BE2C (cell line): ENCODE measurements at regions not wholly inside any gene's neighbourhood (a gene's known extent, or its start where the extent isn't known, plus 50 kb on each side); places are given as distances from the start of the nearest gene placed in this dataset.

Experiments
- DNase-seq: peaks from one replicate; pipeline ENCODE4 v3.0.0-alpha.2; 2020
- H3K27me3 ChIP-seq: fragments of 250-450 bp; sonication (Bioruptor Pico); 2 replicates; pipeline ENCODE4 v1.5.1; 2020; ENCODE audit warnings: mild to moderate bottlenecking
- H3K36me3 ChIP-seq: fragments of 250-450 bp; sonication (Bioruptor Pico); 2 replicates; pipeline ENCODE4 v1.5.1; 2020; ENCODE audit warnings: mild to moderate bottlenecking
- H3K4me1 ChIP-seq: fragments of 250-450 bp; sonication (Bioruptor Pico); 2 replicates; pipeline ENCODE4 v1.5.1; 2020
- H3K4me3 ChIP-seq: 2 replicates; pipeline ENCODE4 v1.5.1; 2011; ENCODE audit warnings: low read depth, low read length
- H3K9me3 ChIP-seq: fragments of 250-450 bp; sonication (Bioruptor Pico); 2 replicates; pipeline ENCODE4 v1.5.1; 2020
- TF ChIP-seq, protein P1 (sequence below): IDR thresholded peaks from 2 replicates; pipeline ENCODE4 v1.5.1; 2012; ENCODE audit warnings: mild to moderate bottlenecking, low read depth, low read length

DNA sequence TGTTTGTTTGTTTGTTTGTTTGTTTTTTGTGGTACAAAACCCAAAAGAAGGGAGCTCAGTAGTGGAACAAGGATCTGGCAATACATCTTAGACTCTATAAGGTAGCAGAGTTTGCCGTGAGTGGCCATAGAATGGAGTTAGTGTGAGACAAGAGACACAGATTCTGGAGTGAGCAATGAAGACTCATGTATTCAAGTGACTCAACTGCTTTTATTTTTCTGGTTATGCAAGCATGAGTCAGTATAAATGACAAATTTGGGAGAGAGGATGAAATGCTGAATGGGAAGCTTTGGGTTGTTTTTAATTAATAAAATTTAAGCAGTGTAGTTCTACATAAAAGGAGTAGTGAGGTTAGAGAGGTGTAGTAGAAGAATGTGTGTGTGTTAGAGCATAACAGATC is 143.6 kb upstream of the ANO5 start:
- H3K27me3 ChIP-seq = no peaks in the 10 kb centered on the region
- H3K4me1 ChIP-seq = no peaks in the 10 kb centered on the region
- no peak for DNase-seq
- H3K36me3 ChIP-seq = no peaks in the 10 kb centered on the region
- TF ChIP-seq, protein P1, sequence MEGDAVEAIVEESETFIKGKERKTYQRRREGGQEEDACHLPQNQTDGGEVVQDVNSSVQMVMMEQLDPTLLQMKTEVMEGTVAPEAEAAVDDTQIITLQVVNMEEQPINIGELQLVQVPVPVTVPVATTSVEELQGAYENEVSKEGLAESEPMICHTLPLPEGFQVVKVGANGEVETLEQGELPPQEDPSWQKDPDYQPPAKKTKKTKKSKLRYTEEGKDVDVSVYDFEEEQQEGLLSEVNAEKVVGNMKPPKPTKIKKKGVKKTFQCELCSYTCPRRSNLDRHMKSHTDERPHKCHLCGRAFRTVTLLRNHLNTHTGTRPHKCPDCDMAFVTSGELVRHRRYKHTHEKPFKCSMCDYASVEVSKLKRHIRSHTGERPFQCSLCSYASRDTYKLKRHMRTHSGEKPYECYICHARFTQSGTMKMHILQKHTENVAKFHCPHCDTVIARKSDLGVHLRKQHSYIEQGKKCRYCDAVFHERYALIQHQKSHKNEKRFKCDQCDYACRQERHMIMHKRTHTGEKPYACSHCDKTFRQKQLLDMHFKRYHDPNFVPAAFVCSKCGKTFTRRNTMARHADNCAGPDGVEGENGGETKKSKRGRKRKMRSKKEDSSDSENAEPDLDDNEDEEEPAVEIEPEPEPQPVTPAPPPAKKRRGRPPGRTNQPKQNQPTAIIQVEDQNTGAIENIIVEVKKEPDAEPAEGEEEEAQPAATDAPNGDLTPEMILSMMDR = no peak
- H3K9me3 ChIP-seq = no peaks in the 10 kb centered on the region
- no peak overlapping the region for H3K4me3 ChIP-seq

DNA sequence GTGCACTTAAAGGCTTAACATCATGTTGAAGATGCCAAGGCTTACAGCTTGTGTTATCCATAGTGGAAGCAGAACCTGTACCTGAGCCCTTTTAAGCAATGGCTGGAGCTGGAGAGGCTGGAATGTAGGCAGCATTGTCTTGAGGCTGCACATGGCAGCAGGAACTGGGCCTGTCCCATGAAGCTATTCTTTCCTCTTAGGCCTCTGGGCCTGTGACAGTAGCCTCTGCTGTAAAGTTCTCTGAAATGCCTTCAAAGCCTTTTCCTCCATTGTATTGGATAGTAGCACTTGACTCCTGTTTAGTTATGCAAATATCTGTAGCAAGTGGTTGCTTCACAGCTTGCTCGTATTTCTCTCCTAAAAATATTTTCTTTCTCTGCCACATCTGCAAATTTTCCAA is 127.4 kb upstream of the ANO5 start:
- TF ChIP-seq, protein P1 = no peak
- H3K4me3 ChIP-seq = no peak overlapping the region
- no peak for DNase-seq
- H3K36me3 ChIP-seq = no peaks in the 10 kb centered on the region
- H3K9me3 ChIP-seq = no peaks in the 10 kb centered on the region
- no peaks in the 10 kb centered on the region for H3K4me1 ChIP-seq
- no peaks in the 10 kb centered on the region for H3K27me3 ChIP-seq

DNA sequence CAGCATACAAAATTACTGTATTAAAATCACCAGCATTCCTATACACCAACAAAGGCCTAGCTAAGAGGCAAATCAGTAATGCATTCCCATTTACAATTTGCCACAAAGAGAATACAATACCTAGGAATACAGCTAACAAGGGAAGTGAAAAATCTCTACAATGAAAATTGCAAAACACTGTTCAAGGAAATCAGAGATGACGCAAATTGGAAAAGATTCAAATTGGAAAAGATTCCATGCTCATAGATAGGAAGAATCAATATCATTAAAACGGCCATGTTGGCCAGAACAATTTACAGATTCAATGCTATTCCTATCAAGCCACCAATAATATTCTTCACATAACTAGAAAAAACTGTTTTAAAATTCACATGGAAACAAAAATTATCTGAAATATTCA is 123.0 kb upstream of the ANO5 start:
- Histone ChIP-seq H3K9me3 (no peaks in the 10 kb centered on the region), H3K27me3 (no peaks in the 10 kb centered on the region), H3K4me1 (no peaks in the 10 kb centered on the region), H3K4me3 (no peak overlapping the region), H3K36me3 (no peaks in the 10 kb centered on the region)
- TF ChIP-seq, protein P1 = no peak
- no peak for DNase-seq

DNA sequence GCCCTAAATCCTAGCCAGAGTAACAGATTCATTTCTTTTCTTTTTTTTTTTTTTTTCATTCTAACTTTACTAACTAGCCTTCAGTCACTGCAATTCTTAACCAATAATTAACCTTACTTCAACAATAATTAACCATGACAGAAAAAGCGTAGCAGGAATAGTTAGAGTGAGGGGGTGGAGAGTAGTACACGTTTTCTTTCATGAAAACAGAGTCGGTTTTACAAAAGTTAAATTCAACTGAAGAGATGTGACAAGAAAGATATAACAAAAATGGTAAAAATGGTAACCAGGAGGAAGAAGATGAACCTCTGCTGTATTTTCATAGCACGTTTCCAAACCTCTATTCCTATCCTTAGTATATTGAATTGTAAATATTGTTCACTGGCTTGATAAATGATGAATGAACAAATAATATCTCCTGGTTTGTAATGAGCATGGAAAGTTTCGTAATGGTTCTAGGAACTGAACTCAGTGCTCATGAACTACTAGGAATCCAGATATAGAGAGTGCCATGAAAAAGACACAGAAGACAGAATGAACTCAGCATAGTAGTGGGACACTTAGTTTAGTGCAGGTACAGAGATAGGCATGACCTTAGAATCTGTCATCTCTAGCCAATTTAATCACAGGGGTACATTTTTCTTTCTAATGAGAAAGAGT is 116.5 kb upstream of the ANO5 start:
- H3K9me3 ChIP-seq = no peaks in the 10 kb centered on the region
- H3K4me3 ChIP-seq = no peak overlapping the region
- H3K36me3 ChIP-seq = no peaks in the 10 kb centered on the region
- DNase-seq = no peak
- TF ChIP-seq, protein P1 = no peak
- no peaks in the 10 kb centered on the region for H3K27me3 ChIP-seq
- H3K4me1 ChIP-seq = no peaks in the 10 kb centered on the region

DNA sequence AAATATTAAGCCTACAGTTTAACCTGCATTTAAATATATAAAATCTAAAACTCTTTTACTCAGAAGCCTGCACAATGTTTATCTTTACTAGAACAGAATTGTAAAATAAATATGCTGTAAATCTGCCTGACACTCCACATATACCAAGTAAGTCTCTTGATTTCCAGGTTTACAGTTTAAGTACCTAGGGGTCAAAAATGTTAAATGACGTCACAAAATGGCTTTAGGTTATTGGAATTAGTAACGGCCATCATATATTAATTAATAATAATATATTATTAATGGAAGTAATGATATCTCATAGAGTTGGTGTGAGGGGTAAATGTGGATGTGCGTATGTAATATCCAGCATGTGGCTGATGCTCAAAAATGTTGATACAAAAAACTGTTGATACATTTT is 114.8 kb upstream of the ANO5 start:
- no peaks in the 10 kb centered on the region for H3K36me3 ChIP-seq

More for the DNA sequence above, 114.8 kb upstream of the ANO5 start:
- H3K27me3 ChIP-seq = no peaks in the 10 kb centered on the region
- H3K9me3 ChIP-seq = no peaks in the 10 kb centered on the region
- TF ChIP-seq, protein P1 = no peak
- DNase-seq = no peak
- H3K4me1 ChIP-seq = no peaks in the 10 kb centered on the region
- no peak overlapping the region for H3K4me3 ChIP-seq
